ENCODE measurements at regions not wholly inside any gene's neighbourhood (a gene's known extent, or its start where the extent isn't known, plus 50 kb on each side); places are given as distances from the start of the nearest gene placed in this dataset.
"Not testable (repeated sequence)": the region's sequence is repeated elsewhere in the genome, so short reads cannot be mapped to it uniquely, and the experiment has no call there.

GRCh38 chr15:26223720-26224119 is 360.6 kb upstream of the ATP10A start:
- no peak overlapping the region for H3K4me3 ChIP-seq (ENCODE audit: low read depth, low read length)
- POLR2A ChIA-PET, result no interaction called here
- CTCF ChIA-PET, result no interaction called here
- no peaks in the 10 kb centered on the region for H3K36me3 ChIP-seq (ENCODE audit: control insufficient read depth in 2 of 2, insufficient read depth in 1 of 2, low read length in 2 of 2)
- no peak overlapping the region for H3K27ac ChIP-seq (ENCODE audit: extremely low read depth, low read depth, low read length)
- no peak for TF ChIP-seq ZNF555 (tag by site-specific recombination; conservative IDR thresholded peaks at IDR 0.05)
- no peak for TF ChIP-seq ZNF341 (tag by site-specific recombination; IDR thresholded peaks at IDR 0.05; ENCODE audit: low read depth)
- TF ChIP-seq, protein P1, sequence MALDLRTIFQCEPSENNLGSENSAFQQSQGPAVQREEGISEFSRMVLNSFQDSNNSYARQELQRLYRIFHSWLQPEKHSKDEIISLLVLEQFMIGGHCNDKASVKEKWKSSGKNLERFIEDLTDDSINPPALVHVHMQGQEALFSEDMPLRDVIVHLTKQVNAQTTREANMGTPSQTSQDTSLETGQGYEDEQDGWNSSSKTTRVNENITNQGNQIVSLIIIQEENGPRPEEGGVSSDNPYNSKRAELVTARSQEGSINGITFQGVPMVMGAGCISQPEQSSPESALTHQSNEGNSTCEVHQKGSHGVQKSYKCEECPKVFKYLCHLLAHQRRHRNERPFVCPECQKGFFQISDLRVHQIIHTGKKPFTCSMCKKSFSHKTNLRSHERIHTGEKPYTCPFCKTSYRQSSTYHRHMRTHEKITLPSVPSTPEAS (tag by site-specific recombination; IDR thresholded peaks at IDR 0.05), result no peak
- TF ChIP-seq, protein P2, sequence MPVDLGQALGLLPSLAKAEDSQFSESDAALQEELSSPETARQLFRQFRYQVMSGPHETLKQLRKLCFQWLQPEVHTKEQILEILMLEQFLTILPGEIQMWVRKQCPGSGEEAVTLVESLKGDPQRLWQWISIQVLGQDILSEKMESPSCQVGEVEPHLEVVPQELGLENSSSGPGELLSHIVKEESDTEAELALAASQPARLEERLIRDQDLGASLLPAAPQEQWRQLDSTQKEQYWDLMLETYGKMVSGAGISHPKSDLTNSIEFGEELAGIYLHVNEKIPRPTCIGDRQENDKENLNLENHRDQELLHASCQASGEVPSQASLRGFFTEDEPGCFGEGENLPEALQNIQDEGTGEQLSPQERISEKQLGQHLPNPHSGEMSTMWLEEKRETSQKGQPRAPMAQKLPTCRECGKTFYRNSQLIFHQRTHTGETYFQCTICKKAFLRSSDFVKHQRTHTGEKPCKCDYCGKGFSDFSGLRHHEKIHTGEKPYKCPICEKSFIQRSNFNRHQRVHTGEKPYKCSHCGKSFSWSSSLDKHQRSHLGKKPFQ (tag by site-specific recombination; IDR thresholded peaks at IDR 0.05), result no peak
- TF ChIP-seq ZNF792 (tag by site-specific recombination; IDR thresholded peaks at IDR 0.05), result no peak
- TF ChIP-seq, protein P3, sequence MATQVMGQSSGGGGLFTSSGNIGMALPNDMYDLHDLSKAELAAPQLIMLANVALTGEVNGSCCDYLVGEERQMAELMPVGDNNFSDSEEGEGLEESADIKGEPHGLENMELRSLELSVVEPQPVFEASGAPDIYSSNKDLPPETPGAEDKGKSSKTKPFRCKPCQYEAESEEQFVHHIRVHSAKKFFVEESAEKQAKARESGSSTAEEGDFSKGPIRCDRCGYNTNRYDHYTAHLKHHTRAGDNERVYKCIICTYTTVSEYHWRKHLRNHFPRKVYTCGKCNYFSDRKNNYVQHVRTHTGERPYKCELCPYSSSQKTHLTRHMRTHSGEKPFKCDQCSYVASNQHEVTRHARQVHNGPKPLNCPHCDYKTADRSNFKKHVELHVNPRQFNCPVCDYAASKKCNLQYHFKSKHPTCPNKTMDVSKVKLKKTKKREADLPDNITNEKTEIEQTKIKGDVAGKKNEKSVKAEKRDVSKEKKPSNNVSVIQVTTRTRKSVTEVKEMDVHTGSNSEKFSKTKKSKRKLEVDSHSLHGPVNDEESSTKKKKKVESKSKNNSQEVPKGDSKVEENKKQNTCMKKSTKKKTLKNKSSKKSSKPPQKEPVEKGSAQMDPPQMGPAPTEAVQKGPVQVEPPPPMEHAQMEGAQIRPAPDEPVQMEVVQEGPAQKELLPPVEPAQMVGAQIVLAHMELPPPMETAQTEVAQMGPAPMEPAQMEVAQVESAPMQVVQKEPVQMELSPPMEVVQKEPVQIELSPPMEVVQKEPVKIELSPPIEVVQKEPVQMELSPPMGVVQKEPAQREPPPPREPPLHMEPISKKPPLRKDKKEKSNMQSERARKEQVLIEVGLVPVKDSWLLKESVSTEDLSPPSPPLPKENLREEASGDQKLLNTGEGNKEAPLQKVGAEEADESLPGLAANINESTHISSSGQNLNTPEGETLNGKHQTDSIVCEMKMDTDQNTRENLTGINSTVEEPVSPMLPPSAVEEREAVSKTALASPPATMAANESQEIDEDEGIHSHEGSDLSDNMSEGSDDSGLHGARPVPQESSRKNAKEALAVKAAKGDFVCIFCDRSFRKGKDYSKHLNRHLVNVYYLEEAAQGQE (tag by site-specific recombination; IDR thresholded peaks at IDR 0.05), result no peak
- no peak for TF ChIP-seq ZNF707 (tag by site-specific recombination; IDR thresholded peaks at IDR 0.05)
- H3K9me3 ChIP-seq (ENCODE audit: control insufficient read depth, insufficient read depth, low read depth, low read length), result no peaks in the 10 kb centered on the region
- H3K4me1 ChIP-seq (ENCODE audit: control insufficient read depth, insufficient read depth, low read length), result no peaks in the 10 kb centered on the region

GRCh38 chr15:26222781-26223180 is 359.7 kb upstream of the ATP10A start:
- Histone ChIP-seq H3K4me1 (ENCODE audit: control insufficient read depth, insufficient read depth, low read length) (no peaks in the 10 kb centered on the region), H3K4me3 (ENCODE audit: low read depth, low read length) (no peak overlapping the region), H3K27ac (ENCODE audit: extremely low read depth, low read depth, low read length) (no peak overlapping the region), H3K9me3 (ENCODE audit: control insufficient read depth, insufficient read depth, low read depth, low read length) (no peaks in the 10 kb centered on the region), H3K36me3 (ENCODE audit: control insufficient read depth in 2 of 2, insufficient read depth in 1 of 2, low read length in 2 of 2) (no peaks in the 10 kb centered on the region)
- ChIA-PET CTCF (no interaction called here), POLR2A (no interaction called here)
- TF ChIP-seq RBAK (tag by site-specific recombination; IDR thresholded peaks at IDR 0.05) (no peak), ZNF221 (tag by site-specific recombination; IDR thresholded peaks at IDR 0.05; ENCODE audit: borderline replicate concordance) (no peak), SETDB1 (IDR thresholded peaks at IDR 0.05; ENCODE audit: insufficient read length, low read length) (no peak), ZNF639 (tag by site-specific recombination; IDR thresholded peaks at IDR 0.05) (no peak), IKZF3 (tag by site-specific recombination; IDR thresholded peaks at IDR 0.05) (no peak), ZNF670 (tag by site-specific recombination; IDR thresholded peaks at IDR 0.05; ENCODE audit: low read depth) (no peak), ZNF394 (tag by site-specific recombination; IDR thresholded peaks at IDR 0.05; ENCODE audit: borderline replicate concordance) (no peak)

- H3K36me3 ChIP-seq (ENCODE audit: control insufficient read depth in 2 of 2, insufficient read depth in 1 of 2, low read length in 2 of 2); POLR2A ChIA-PET; CTCF ChIA-PET: not testable (repeated sequence)
These were observed 353.9 kb upstream of the ATP10A start for GRCh38 chr15:26217043-26217442.

More at GRCh38 chr15:26217043-26217442, 353.9 kb upstream of the ATP10A start:
- TF ChIP-seq ZNF280D (tag by site-specific recombination; IDR thresholded peaks at IDR 0.05) (0 out of 2 replicates have a peak, but pooled peaks have one; percentile 54), ZNF146 (tag by site-specific recombination; IDR thresholded peaks at IDR 0.05) (peak; percentile 60)
- H3K4me3 ChIP-seq (ENCODE audit: low read depth, low read length); H3K27ac ChIP-seq (ENCODE audit: extremely low read depth, low read depth, low read length); H3K9me3 ChIP-seq (ENCODE audit: control insufficient read depth, insufficient read depth, low read depth, low read length); H3K4me1 ChIP-seq (ENCODE audit: control insufficient read depth, insufficient read depth, low read length): not testable (repeated sequence)

Measured in HEK293 (cell line).